Loucy (cell line): ENCODE measurements at regions not wholly inside any gene's neighbourhood (a gene's known extent, or its start where the extent isn't known, plus 50 kb on each side); places are given as distances from the start of the nearest gene placed in this dataset.

Experiments
- EZH2phosphoT487 ChIP-seq: fragments of 200-600 bp; IDR thresholded peaks from 2 replicates; pipeline ENCODE4 v1.6.1; 2018; ENCODE audit warnings: antibody characterized with exemption, mild to moderate bottlenecking, moderate library complexity, borderline replicate concordance
- TF ChIP-seq, protein P1 (sequence below): fragments of 200-600 bp; sonication (generic); conservative IDR thresholded peaks from 2 replicates; pipeline ENCODE4 v1.5.1; 2014; ENCODE audit warnings: mild to moderate bottlenecking, antibody characterized with exemption, low read length

DNA sequence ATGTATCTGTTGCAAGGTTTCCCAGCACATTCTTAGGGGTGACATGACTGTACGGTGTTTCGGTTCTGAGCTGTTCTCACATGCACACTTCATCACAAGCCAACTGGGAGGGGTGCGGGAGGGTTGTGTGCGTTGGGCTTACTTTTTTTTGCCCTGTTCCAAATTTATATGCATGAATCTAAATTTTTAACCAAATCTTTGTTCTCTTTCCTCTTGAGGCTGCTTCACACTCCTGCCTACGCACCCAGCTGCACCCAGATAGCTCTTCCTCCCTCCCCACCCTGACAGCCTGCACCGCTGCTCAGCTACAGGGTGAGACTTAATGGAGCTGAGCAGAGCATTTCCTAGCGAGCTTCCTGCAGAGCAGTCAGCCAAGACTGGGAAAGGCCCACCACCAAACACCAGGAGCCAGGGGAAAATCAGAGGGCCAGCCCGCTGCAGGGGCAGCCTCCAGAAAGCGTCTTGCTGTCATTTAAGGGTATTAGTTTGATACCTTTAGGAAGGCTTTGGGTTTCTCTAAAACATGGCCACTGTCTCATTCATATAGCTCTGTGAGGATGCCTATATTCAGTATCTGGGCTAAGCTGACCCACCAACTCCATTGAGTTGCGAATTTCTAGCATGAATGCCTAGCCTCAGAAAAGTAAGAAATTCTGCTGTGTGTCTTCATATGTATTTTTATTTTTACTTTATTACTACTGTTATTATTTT is 84.5 kb downstream of the POU3F3 start:
- TF ChIP-seq, protein P1, sequence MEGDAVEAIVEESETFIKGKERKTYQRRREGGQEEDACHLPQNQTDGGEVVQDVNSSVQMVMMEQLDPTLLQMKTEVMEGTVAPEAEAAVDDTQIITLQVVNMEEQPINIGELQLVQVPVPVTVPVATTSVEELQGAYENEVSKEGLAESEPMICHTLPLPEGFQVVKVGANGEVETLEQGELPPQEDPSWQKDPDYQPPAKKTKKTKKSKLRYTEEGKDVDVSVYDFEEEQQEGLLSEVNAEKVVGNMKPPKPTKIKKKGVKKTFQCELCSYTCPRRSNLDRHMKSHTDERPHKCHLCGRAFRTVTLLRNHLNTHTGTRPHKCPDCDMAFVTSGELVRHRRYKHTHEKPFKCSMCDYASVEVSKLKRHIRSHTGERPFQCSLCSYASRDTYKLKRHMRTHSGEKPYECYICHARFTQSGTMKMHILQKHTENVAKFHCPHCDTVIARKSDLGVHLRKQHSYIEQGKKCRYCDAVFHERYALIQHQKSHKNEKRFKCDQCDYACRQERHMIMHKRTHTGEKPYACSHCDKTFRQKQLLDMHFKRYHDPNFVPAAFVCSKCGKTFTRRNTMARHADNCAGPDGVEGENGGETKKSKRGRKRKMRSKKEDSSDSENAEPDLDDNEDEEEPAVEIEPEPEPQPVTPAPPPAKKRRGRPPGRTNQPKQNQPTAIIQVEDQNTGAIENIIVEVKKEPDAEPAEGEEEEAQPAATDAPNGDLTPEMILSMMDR = no peak
- TF ChIP-seq EZH2phosphoT487 = no peak
